ENCODE measurements at regions not wholly inside any gene's neighbourhood (a gene's known extent, or its start where the extent isn't known, plus 50 kb on each side); places are given as distances from the start of the nearest gene placed in this dataset.

DNA sequence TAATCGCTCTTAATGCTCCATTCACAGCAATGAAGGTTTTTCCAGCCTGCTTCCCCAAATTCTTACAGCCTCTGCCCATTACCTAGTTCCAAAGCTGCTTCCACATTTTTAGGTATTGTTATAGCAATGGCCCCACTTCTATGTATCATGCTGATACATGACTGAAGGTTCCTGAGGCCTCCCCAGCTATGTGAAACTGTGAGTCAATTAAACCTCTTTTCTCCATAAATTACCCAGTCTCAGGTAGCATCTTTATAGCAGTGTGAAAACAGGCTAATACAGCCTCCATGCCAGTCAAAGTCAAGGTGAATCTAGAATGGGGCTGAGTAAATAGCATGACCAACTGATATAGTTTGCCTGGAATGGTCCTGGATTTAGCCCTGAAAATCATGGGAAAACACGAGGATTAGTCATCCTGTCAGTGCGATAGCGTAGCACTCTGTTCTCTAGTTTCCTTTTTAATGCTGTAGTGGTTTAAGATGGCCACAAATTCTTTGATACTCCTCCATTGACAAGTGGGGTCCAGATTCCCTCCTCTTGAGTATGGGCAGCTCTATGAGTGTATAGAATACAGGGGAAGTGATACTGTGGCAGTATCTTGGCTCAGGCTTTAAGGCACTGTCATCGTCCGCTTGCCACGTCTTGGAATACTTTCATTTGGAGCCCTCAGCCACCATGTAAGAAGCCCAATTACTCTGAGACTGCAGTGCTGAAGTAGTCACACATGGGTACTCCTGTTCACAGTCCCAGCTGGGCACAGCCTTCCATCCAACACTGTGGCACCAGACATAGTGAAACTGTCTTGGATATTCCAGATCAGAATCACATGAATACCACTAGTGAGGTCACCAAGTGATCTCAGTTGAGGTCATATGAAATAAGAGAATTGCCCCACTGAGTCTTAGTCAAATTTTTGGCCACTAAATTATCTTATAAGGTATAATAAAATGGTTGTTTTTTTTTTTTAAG, 94.0 kb upstream of the PLCL2 start:
- no peaks in the 10 kb centered on the region for H3K36me3 ChIP-seq (ENCODE audit: insufficient read depth, low read length)
- no peaks in the 10 kb centered on the region for H3K27me3 ChIP-seq (ENCODE audit: insufficient read depth, low read length)
- H3K79me2 ChIP-seq (ENCODE audit: control insufficient read depth, insufficient read depth, low read length, unreplicated experiment): no peaks in the 10 kb centered on the region
- no peak overlapping the region for H2AFZ ChIP-seq (ENCODE audit: low read length, unreplicated experiment)
- no peaks in the 10 kb centered on the region for H3K4me1 ChIP-seq (ENCODE audit: control insufficient read depth, insufficient read depth, low read length, unreplicated experiment)
- H3K27ac ChIP-seq (ENCODE audit: low read depth, low read length): no peak overlapping the region
- H3K4me3 ChIP-seq (ENCODE audit: low read depth, low read length): no peak overlapping the region

DNA sequence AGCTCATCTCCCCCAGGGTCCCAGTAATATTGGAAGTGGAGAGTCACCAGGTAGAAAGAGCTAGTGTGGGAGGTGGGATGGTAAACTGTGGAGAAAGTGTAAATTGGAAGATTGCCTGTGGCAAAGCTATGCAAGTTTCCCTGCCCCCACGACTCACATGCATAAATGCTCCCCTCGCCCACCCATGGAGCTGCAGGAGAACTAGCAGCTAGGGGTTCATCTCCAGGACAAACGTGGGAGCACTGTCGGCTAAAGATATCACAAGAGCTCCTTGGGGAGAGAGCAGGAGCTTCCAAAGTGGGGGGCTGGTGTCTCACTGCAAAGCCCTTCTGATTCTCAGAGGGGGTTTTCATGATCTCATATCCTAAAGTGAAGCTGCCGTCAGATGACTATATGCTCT, 91.4 kb upstream of the PLCL2 start:
- H3K4me3 ChIP-seq (ENCODE audit: low read depth, low read length): no peak overlapping the region
- H3K27ac ChIP-seq (ENCODE audit: low read depth, low read length): no peak overlapping the region
- no peaks in the 10 kb centered on the region for H3K79me2 ChIP-seq (ENCODE audit: control insufficient read depth, insufficient read depth, low read length, unreplicated experiment)
- no peak overlapping the region for H2AFZ ChIP-seq (ENCODE audit: low read length, unreplicated experiment)
- no peaks in the 10 kb centered on the region for H3K4me1 ChIP-seq (ENCODE audit: control insufficient read depth, insufficient read depth, low read length, unreplicated experiment)
- H3K36me3 ChIP-seq (ENCODE audit: insufficient read depth, low read length): no peaks in the 10 kb centered on the region
- H3K27me3 ChIP-seq (ENCODE audit: insufficient read depth, low read length): no peaks in the 10 kb centered on the region

DNA sequence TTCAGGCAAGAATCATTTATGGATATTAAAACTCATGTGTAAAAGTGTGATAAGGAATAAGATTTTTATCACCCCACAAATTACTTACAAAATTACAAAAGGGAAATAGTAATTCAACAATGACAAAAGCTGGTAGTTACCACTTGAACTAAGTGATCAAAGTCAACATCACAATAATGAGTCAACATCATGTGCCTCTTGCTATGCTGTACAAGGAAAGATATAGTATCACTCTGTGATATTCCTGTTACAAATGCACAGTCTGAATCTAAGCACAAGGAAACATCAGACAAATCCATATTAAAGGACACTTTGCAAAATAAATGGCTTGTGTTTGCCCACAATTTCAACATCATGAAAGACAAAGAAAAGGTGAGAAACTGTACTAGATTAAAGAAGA, 90.5 kb upstream of the PLCL2 start:
- no peaks in the 10 kb centered on the region for H3K27me3 ChIP-seq (ENCODE audit: insufficient read depth, low read length)
- no peak overlapping the region for H3K4me3 ChIP-seq (ENCODE audit: low read depth, low read length)
- no peaks in the 10 kb centered on the region for H3K4me1 ChIP-seq (ENCODE audit: control insufficient read depth, insufficient read depth, low read length, unreplicated experiment)
- no peak overlapping the region for H3K27ac ChIP-seq (ENCODE audit: low read depth, low read length)
- H2AFZ ChIP-seq (ENCODE audit: low read length, unreplicated experiment): no peak overlapping the region
- no peaks in the 10 kb centered on the region for H3K36me3 ChIP-seq (ENCODE audit: insufficient read depth, low read length)
- no peaks in the 10 kb centered on the region for H3K79me2 ChIP-seq (ENCODE audit: control insufficient read depth, insufficient read depth, low read length, unreplicated experiment)

DNA sequence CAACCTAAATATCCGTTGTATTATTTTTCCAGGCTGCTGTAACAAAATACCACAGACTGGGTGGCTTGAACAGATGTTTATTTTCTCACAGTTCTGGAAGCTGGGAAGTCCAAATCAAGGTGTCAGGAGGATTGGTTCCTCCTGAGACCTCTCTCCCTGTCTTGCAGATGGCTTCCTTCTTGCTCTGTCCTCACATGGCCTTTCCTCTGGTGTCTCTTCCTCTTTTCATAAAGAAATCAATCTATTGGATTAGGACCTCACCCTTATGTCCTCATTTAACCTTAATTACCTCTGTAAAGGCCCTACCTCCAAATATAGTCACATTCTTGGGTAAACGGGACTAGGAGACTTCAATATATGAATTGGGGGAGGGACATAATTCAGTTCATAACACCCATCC, 89.2 kb upstream of the PLCL2 start:
- Histone ChIP-seq H3K36me3 (ENCODE audit: insufficient read depth, low read length) (no peaks in the 10 kb centered on the region), H2AFZ (ENCODE audit: low read length, unreplicated experiment) (no peak overlapping the region), H3K79me2 (ENCODE audit: control insufficient read depth, insufficient read depth, low read length, unreplicated experiment) (no peaks in the 10 kb centered on the region), H3K27me3 (ENCODE audit: insufficient read depth, low read length) (no peaks in the 10 kb centered on the region), H3K4me3 (ENCODE audit: low read depth, low read length) (no peak overlapping the region), H3K27ac (ENCODE audit: low read depth, low read length) (no peak overlapping the region), H3K4me1 (ENCODE audit: control insufficient read depth, insufficient read depth, low read length, unreplicated experiment) (no peaks in the 10 kb centered on the region)

GRCh38 chr3:16797831-16798230, 86.9 kb upstream of the PLCL2 start:
- Histone ChIP-seq H3K27me3 (ENCODE audit: insufficient read depth, low read length) (no peaks in the 10 kb centered on the region), H3K79me2 (ENCODE audit: control insufficient read depth, insufficient read depth, low read length, unreplicated experiment) (no peaks in the 10 kb centered on the region), H3K4me3 (ENCODE audit: low read depth, low read length) (no peak overlapping the region), H3K4me1 (ENCODE audit: control insufficient read depth, insufficient read depth, low read length, unreplicated experiment) (peaks cover 5% of the 10 kb centered on the region), H3K27ac (ENCODE audit: low read depth, low read length) (no peak overlapping the region), H2AFZ (ENCODE audit: low read length, unreplicated experiment) (no peak overlapping the region), H3K36me3 (ENCODE audit: insufficient read depth, low read length) (no peaks in the 10 kb centered on the region)

GRCh38 chr3:16798738-16799137, 86.0 kb upstream of the PLCL2 start:
- Histone ChIP-seq H3K4me1 (ENCODE audit: control insufficient read depth, insufficient read depth, low read length, unreplicated experiment) (peaks cover 5% of the 10 kb centered on the region), H3K36me3 (ENCODE audit: insufficient read depth, low read length) (no peaks in the 10 kb centered on the region), H3K27ac (ENCODE audit: low read depth, low read length) (no peak overlapping the region), H3K27me3 (ENCODE audit: insufficient read depth, low read length) (no peaks in the 10 kb centered on the region), H3K4me3 (ENCODE audit: low read depth, low read length) (no peak overlapping the region), H2AFZ (ENCODE audit: low read length, unreplicated experiment) (no peak overlapping the region), H3K79me2 (ENCODE audit: control insufficient read depth, insufficient read depth, low read length, unreplicated experiment) (no peaks in the 10 kb centered on the region)

DNA sequence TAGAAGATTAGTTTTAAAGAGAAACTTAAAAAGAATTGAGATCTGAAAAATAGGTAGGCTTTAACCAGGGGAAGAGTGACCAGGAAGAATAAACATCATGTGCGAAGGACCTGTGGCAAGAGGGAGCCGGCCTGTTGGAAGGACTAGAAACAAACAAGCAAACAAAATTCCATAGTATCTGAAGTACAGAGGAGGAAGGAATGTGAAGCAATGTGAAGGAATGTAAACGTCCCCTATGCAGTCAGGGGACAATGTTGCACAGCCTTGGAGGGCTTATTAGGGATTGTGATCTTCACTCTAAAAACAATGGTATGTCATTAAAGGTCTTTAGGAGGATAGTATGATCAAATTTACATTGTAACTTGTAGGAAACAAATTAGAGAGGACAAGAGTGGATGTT, 84.4 kb upstream of the PLCL2 start:
- peak overlapping the region; percentile 2 for H2AFZ ChIP-seq (ENCODE audit: low read length, unreplicated experiment)
- H3K27me3 ChIP-seq (ENCODE audit: insufficient read depth, low read length): no peaks in the 10 kb centered on the region
- no peaks in the 10 kb centered on the region for H3K79me2 ChIP-seq (ENCODE audit: control insufficient read depth, insufficient read depth, low read length, unreplicated experiment)
- no peaks in the 10 kb centered on the region for H3K36me3 ChIP-seq (ENCODE audit: insufficient read depth, low read length)
- no peak overlapping the region for H3K4me3 ChIP-seq (ENCODE audit: low read depth, low read length)
- H3K27ac ChIP-seq (ENCODE audit: low read depth, low read length): no peak overlapping the region
- H3K4me1 ChIP-seq (ENCODE audit: control insufficient read depth, insufficient read depth, low read length, unreplicated experiment): peaks cover 5% of the 10 kb centered on the region

GRCh38 chr3:16801223-16801622, 83.5 kb upstream of the PLCL2 start:
- Histone ChIP-seq H3K27me3 (ENCODE audit: insufficient read depth, low read length) (no peaks in the 10 kb centered on the region), H3K79me2 (ENCODE audit: control insufficient read depth, insufficient read depth, low read length, unreplicated experiment) (no peaks in the 10 kb centered on the region), H3K36me3 (ENCODE audit: insufficient read depth, low read length) (no peaks in the 10 kb centered on the region), H2AFZ (ENCODE audit: low read length, unreplicated experiment) (peak overlapping the region; percentile 40), H3K4me3 (ENCODE audit: low read depth, low read length) (no peak overlapping the region), H3K4me1 (ENCODE audit: control insufficient read depth, insufficient read depth, low read length, unreplicated experiment) (peaks cover 5% of the 10 kb centered on the region), H3K27ac (ENCODE audit: low read depth, low read length) (no peak overlapping the region)

- H2AFZ ChIP-seq (ENCODE audit: low read length, unreplicated experiment): peak overlapping the region; percentile 40
- H3K27ac ChIP-seq (ENCODE audit: low read depth, low read length): no peak overlapping the region
- peaks cover 5% of the 10 kb centered on the region for H3K4me1 ChIP-seq (ENCODE audit: control insufficient read depth, insufficient read depth, low read length, unreplicated experiment)
- H3K36me3 ChIP-seq (ENCODE audit: insufficient read depth, low read length): no peaks in the 10 kb centered on the region
- no peak overlapping the region for H3K4me3 ChIP-seq (ENCODE audit: low read depth, low read length)
- no peaks in the 10 kb centered on the region for H3K79me2 ChIP-seq (ENCODE audit: control insufficient read depth, insufficient read depth, low read length, unreplicated experiment)
- H3K27me3 ChIP-seq (ENCODE audit: insufficient read depth, low read length): no peaks in the 10 kb centered on the region
Measured at GRCh38 chr3:16801698-16802097, 83.1 kb upstream of the PLCL2 start.

DNA sequence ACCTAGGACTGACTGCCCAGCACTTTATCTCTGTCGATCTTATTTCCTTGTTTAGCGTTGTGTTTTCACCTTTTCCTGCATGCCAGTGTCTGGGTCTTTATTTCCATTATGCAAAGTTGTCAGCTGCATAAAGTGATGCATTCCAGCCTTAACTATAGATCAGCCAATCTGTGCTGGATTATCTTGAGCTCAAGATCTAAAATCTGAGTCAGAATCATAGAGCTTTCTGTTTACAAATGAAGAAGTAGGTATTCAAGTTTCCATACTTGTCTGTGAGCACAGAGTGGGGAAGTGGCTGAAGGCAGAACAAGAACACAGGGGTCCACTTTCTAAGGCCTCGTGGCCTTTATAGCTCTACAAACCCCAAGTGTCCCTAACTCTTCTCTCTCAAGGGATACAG, 82.4 kb upstream of the PLCL2 start:
- Histone ChIP-seq H3K27me3 (ENCODE audit: insufficient read depth, low read length) (no peaks in the 10 kb centered on the region), H3K79me2 (ENCODE audit: control insufficient read depth, insufficient read depth, low read length, unreplicated experiment) (no peaks in the 10 kb centered on the region), H3K27ac (ENCODE audit: low read depth, low read length) (no peak overlapping the region), H2AFZ (ENCODE audit: low read length, unreplicated experiment) (no peak overlapping the region), H3K36me3 (ENCODE audit: insufficient read depth, low read length) (no peaks in the 10 kb centered on the region), H3K4me3 (ENCODE audit: low read depth, low read length) (no peak overlapping the region), H3K4me1 (ENCODE audit: control insufficient read depth, insufficient read depth, low read length, unreplicated experiment) (peaks cover 10% of the 10 kb centered on the region)

- Histone ChIP-seq H3K27me3 (ENCODE audit: insufficient read depth, low read length) (no peaks in the 10 kb centered on the region), H3K27ac (ENCODE audit: low read depth, low read length) (no peak overlapping the region), H3K4me3 (ENCODE audit: low read depth, low read length) (no peak overlapping the region), H3K79me2 (ENCODE audit: control insufficient read depth, insufficient read depth, low read length, unreplicated experiment) (no peaks in the 10 kb centered on the region), H3K4me1 (ENCODE audit: control insufficient read depth, insufficient read depth, low read length, unreplicated experiment) (peaks cover 16% of the 10 kb centered on the region), H3K36me3 (ENCODE audit: insufficient read depth, low read length) (no peaks in the 10 kb centered on the region), H2AFZ (ENCODE audit: low read length, unreplicated experiment) (no peak overlapping the region)
Measured at GRCh38 chr3:16803019-16803418, 81.7 kb upstream of the PLCL2 start.

Data from ACC112 (cell line).